Loucy (cell line): ENCODE measurements at regions not wholly inside any gene's neighbourhood (a gene's known extent, or its start where the extent isn't known, plus 50 kb on each side); places are given as distances from the start of the nearest gene placed in this dataset.

Experiments used
- H2AFZ ChIP-seq: fragments of 200-600 bp; sonication (generic); 2 replicates; pipeline ENCODE4 v1.6.0; 2016; ENCODE audit warnings: antibody characterized with exemption, mild to moderate bottlenecking, low read length, moderate library complexity
- H3F3A ChIP-seq: fragments of 200-600 bp; 2 replicates; pipeline ENCODE4 v1.6.0; 2016; ENCODE audit warnings: antibody characterized with exemption, low read depth, mild to moderate bottlenecking
- H3K27me3 ChIP-seq: fragments of 200-600 bp; sonication (generic); 2 replicates; pipeline ENCODE4 v1.6.1; 2014; ENCODE audit warnings: low read length, mild to moderate bottlenecking; ENCODE audit not compliant: insufficient read depth, poor library complexity, severe bottlenecking
- H3K36me3 ChIP-seq: fragments of 200-600 bp; sonication (generic); 2 replicates; pipeline ENCODE4 v1.6.1; 2016; ENCODE audit warnings: low read length; ENCODE audit not compliant: insufficient read depth
- H3K4me1 ChIP-seq: fragments of 200-600 bp; sonication (generic); 2 replicates; pipeline ENCODE4 v1.5.1; 2014; ENCODE audit warnings: low read length, mild to moderate bottlenecking; ENCODE audit not compliant: insufficient read depth, poor library complexity, severe bottlenecking
- H3K4me2 ChIP-seq: fragments of 200-600 bp; sonication (generic); 2 replicates; pipeline ENCODE4 v1.6.0; 2014; ENCODE audit warnings: antibody characterized with exemption, low read length, low read depth, mild to moderate bottlenecking; ENCODE audit not compliant: poor library complexity, severe bottlenecking
- H3K4me3 ChIP-seq: fragments of 200-600 bp; sonication (generic); 2 replicates; pipeline ENCODE4 v1.5.1; 2014; ENCODE audit warnings: low read length, mild to moderate bottlenecking, mixed read lengths; ENCODE audit not compliant: poor library complexity, severe bottlenecking
- H3K79me2 ChIP-seq: fragments of 200-600 bp; sonication (generic); 2 replicates; pipeline ENCODE4 v1.6.1; 2014; ENCODE audit warnings: low read length; ENCODE audit not compliant: insufficient read depth
- H3K9ac ChIP-seq: fragments of 200-600 bp; sonication (generic); 2 replicates; pipeline ENCODE4 v1.6.0; 2014; ENCODE audit warnings: mild to moderate bottlenecking, low read depth, low read length, moderate library complexity; ENCODE audit not compliant: poor library complexity, severe bottlenecking
- H3K9me2 ChIP-seq: fragments of 200-600 bp; sonication (generic); replicated peaks from 2 replicates; pipeline ENCODE4 v1.6.1; 2016; ENCODE audit warnings: low read depth, low read length, mixed read lengths
- H3K9me3 ChIP-seq: fragments of 200-600 bp; sonication (generic); 2 replicates; pipeline ENCODE4 v1.6.1; 2014; ENCODE audit warnings: mild to moderate bottlenecking, antibody characterized with exemption, low read length, low read depth; ENCODE audit not compliant: insufficient read depth
- H4K20me1 ChIP-seq: fragments of 200-600 bp; sonication (generic); 2 replicates; pipeline ENCODE4 v1.6.0; 2014; ENCODE audit warnings: antibody characterized with exemption, low read length, mild to moderate bottlenecking; ENCODE audit not compliant: insufficient read depth, poor library complexity, severe bottlenecking
- CTCF ChIP-seq: fragments of 200-600 bp; sonication (generic); conservative IDR thresholded peaks from 2 replicates; pipeline ENCODE4 v1.5.1; 2014; ENCODE audit warnings: mild to moderate bottlenecking, antibody characterized with exemption, low read length
- EZH2phosphoT487 ChIP-seq: fragments of 200-600 bp; IDR thresholded peaks from 2 replicates; pipeline ENCODE4 v1.6.1; 2018; ENCODE audit warnings: antibody characterized with exemption, mild to moderate bottlenecking, moderate library complexity, borderline replicate concordance

GRCh38 chr6:27023664-27024063, 223.8 kb upstream of the PRSS16 start:
- Histone ChIP-seq H4K20me1 (no peaks in the 10 kb centered on the region), H3K36me3 (no peaks in the 10 kb centered on the region), H3K9ac (no peak overlapping the region), H2AFZ (no peak overlapping the region), H3K27me3 (no peaks in the 10 kb centered on the region), H3K79me2 (no peaks in the 10 kb centered on the region), H3K4me1 (no peaks in the 10 kb centered on the region), H3K4me2 (no peak overlapping the region), H3K4me3 (no peak overlapping the region), H3K9me3 (no peaks in the 10 kb centered on the region), H3F3A (no peaks in the 10 kb centered on the region), H3K9me2 (no peaks in the 10 kb centered on the region)
- TF ChIP-seq EZH2phosphoT487 (no peak), CTCF (no peak)

- H3K4me1 ChIP-seq: no peaks in the 10 kb centered on the region
- no peak overlapping the region for H3K9ac ChIP-seq
- no peaks in the 10 kb centered on the region for H3F3A ChIP-seq
- no peaks in the 10 kb centered on the region for H3K27me3 ChIP-seq
- H3K4me2 ChIP-seq: no peak overlapping the region
- no peak overlapping the region for H3K4me3 ChIP-seq
- H3K9me3 ChIP-seq: no peaks in the 10 kb centered on the region
- H2AFZ ChIP-seq: no peak overlapping the region
- TF ChIP-seq EZH2phosphoT487 (no peak), CTCF (no peak)
- no peaks in the 10 kb centered on the region for H3K79me2 ChIP-seq
- no peaks in the 10 kb centered on the region for H3K9me2 ChIP-seq
- H3K36me3 ChIP-seq: no peaks in the 10 kb centered on the region
- no peaks in the 10 kb centered on the region for H4K20me1 ChIP-seq
These were observed 222.2 kb upstream of the PRSS16 start for GRCh38 chr6:27025351-27025750.

GRCh38 chr6:27026361-27026760, 221.1 kb upstream of the PRSS16 start:
- Histone ChIP-seq H3K79me2 (no peaks in the 10 kb centered on the region), H3K4me2 (no peak overlapping the region), H4K20me1 (no peaks in the 10 kb centered on the region), H3K9me3 (no peaks in the 10 kb centered on the region), H3K9ac (no peak overlapping the region), H3K36me3 (no peaks in the 10 kb centered on the region), H3K4me3 (no peak overlapping the region), H3F3A (no peaks in the 10 kb centered on the region), H3K4me1 (no peaks in the 10 kb centered on the region), H3K27me3 (no peaks in the 10 kb centered on the region), H2AFZ (no peak overlapping the region), H3K9me2 (no peaks in the 10 kb centered on the region)
- TF ChIP-seq CTCF (no peak), EZH2phosphoT487 (no peak)
